Tibial artery (tissue), 4 donors: ENCODE measurements at regions not wholly inside any gene's neighbourhood (a gene's known extent, or its start where the extent isn't known, plus 50 kb on each side); places are given as distances from the start of the nearest gene placed in this dataset.

Experiments
- DNase-seq, 2 donors: peaks; one replicate each; pipeline ENCODE4 v3.0.0-alpha.2; 2019
- H3K27ac ChIP-seq, 2 donors: fragments of 200-600 bp; sonication (generic) in 1 of 2; 1 replicate in 1 of 2; 2 replicates in 1 of 2; pipeline ENCODE4 v1.5.1; 2018 to 2019; ENCODE audit warnings: mild to moderate bottlenecking in 1 of 2
- H3K27me3 ChIP-seq, 2 donors: fragments of 200-600 bp; sonication (generic) in 1 of 2; one replicate each; pipeline versions ENCODE4 v1.5.1 to v1.6.0; 2016 to 2019
- H3K36me3 ChIP-seq, 3 donors: fragments of 200-600 bp; sonication (generic) in 2 of 3; one replicate each; pipeline ENCODE4 v1.5.1; 2016 to 2019; ENCODE audit warnings: mild to moderate bottlenecking in 2 of 3
- H3K4me1 ChIP-seq, 4 donors: fragments of 200-600 bp; sonication (generic) in 2 of 4; 1 replicate in 3 of 4; 2 replicates in 1 of 4; pipeline ENCODE4 v1.5.1; 2016 to 2019
- H3K4me3 ChIP-seq, 2 donors: fragments of 200-600 bp; sonication (generic) in 1 of 2; 1 replicate in 1 of 2; 2 replicates in 1 of 2; pipeline ENCODE4 v1.5.1; 2018 to 2019; ENCODE audit warnings: mild to moderate bottlenecking in 2 of 2
- H3K9me3 ChIP-seq, 3 donors: fragments of 200-600 bp; sonication (generic) in 1 of 3; one replicate each; pipeline ENCODE4 v1.5.1; 2016 to 2019
- intact Hi-C: fragments of 100-400 bp; cut with DNase I; formaldehyde crosslinking; loops from one replicate; pipeline ENCODE4 v1.15.0; 2023; ENCODE audit warnings: low total_unique reads
- TF ChIP-seq, protein P1 (sequence below), 2 experiments: fragments of 200-600 bp in 1 of 2; fragments of 450-650 bp in 1 of 2; IDR thresholded peaks; one replicate each; pipeline ENCODE4 v1.5.1; 2017 to 2019; ENCODE audit warnings: antibody characterized with exemption in 2 of 2, mild to moderate bottlenecking in 1 of 2, moderate library complexity in 1 of 2

DNA sequence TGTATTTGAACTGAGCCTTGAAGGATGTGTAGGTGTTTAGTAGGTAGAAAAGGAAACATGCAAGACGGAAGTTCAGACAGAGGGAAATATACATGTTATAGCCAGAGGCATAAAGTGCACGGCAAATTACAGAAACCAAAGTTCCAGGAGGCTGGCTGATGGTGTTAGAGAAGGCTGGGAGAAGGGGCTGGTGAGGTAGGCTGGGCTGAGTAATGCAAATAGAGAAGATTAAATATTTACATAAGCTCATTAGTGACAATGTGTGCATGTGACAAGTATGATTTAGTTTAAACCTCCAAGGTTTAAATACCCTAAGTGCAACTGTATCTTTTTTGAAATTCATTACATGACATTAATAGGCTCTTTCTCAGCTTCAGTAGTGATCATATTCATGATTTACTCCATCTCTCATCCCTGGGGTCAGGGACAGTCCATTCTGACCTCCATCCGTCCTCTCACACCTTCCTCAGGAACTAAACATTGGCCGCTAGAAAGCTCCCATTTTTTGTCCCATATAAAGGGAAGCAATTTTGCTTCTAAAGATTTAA lies 399.8 kb upstream of the SALL1 start:
- TF ChIP-seq, protein P1, sequence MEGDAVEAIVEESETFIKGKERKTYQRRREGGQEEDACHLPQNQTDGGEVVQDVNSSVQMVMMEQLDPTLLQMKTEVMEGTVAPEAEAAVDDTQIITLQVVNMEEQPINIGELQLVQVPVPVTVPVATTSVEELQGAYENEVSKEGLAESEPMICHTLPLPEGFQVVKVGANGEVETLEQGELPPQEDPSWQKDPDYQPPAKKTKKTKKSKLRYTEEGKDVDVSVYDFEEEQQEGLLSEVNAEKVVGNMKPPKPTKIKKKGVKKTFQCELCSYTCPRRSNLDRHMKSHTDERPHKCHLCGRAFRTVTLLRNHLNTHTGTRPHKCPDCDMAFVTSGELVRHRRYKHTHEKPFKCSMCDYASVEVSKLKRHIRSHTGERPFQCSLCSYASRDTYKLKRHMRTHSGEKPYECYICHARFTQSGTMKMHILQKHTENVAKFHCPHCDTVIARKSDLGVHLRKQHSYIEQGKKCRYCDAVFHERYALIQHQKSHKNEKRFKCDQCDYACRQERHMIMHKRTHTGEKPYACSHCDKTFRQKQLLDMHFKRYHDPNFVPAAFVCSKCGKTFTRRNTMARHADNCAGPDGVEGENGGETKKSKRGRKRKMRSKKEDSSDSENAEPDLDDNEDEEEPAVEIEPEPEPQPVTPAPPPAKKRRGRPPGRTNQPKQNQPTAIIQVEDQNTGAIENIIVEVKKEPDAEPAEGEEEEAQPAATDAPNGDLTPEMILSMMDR (IDR thresholded peaks at IDR 0.05): no peak
- Histone ChIP-seq H3K4me3 (no peak overlapping the region), H3K27ac (no peak overlapping the region), H3K9me3 (no peaks in the 10 kb centered on the region), H3K36me3 (no peaks in the 10 kb centered on the region), H3K27me3 (no peaks in the 10 kb centered on the region), H3K4me1 (no peaks in the 10 kb centered on the region)
- DNase-seq: no peak
- intact Hi-C loops: no loop called here

DNA sequence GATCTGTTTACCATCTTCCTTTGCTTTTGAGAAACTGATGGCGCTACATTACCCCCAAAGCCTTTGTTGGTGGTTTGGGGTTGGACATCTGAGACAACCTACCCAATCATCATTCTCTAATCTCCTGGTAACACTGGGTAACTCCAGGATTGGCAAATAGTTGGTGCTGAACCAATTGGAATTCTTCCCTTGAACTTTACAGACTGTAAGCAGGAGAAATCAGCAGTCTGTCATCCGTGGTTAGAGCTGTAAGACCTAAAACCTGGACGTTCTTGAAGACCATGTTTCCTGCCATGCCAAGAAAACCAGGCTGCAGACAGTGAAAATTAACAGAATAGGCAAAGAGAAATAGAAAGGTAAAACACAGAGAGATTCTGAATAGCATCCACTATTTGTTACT lies 398.8 kb upstream of the SALL1 start:
- Histone ChIP-seq H3K9me3 (no peaks in the 10 kb centered on the region), H3K4me3 (no peak overlapping the region), H3K4me1 (no peaks in the 10 kb centered on the region), H3K36me3 (no peaks in the 10 kb centered on the region), H3K27me3 (no peaks in the 10 kb centered on the region), H3K27ac (no peak overlapping the region)
- TF ChIP-seq, protein P1 (IDR thresholded peaks at IDR 0.05): no peak
- intact Hi-C loops: loop anchor here (5.0 kb wide), 1 partner anchor 37 kb away; no protein-coding TSS in a partner anchor
- DNase-seq: no peak

DNA sequence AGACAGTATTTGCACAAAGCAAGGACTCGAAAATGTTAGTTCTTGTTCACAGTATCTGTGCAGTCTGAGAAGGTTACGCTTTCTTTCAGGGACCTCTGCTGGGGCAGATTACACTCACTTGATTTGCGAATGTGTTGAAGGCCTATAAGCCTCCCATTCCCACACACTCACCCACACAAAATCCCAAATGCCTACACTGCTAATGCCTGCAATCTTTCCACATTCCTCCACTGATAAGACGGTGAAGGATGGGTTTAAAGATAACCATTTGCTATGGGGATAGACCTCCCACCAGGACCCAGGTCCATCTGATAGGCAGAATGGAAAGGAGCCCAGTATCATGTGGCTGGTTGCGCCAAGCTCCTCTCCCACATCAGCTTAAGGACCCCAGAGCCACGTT lies 394.9 kb upstream of the SALL1 start:
- H3K4me3 ChIP-seq: no peak overlapping the region
- H3K36me3 ChIP-seq: no peaks in the 10 kb centered on the region
- H3K4me1 ChIP-seq: no peaks in the 10 kb centered on the region
- TF ChIP-seq, protein P1 (IDR thresholded peaks at IDR 0.05): no peak
- no peaks in the 10 kb centered on the region for H3K27me3 ChIP-seq
- no peak overlapping the region for H3K27ac ChIP-seq
- intact Hi-C loops: loop anchor here (5.0 kb wide), 1 partner anchor 41 kb away; no protein-coding TSS in a partner anchor
- no peaks in the 10 kb centered on the region for H3K9me3 ChIP-seq
- no peak for DNase-seq

DNA sequence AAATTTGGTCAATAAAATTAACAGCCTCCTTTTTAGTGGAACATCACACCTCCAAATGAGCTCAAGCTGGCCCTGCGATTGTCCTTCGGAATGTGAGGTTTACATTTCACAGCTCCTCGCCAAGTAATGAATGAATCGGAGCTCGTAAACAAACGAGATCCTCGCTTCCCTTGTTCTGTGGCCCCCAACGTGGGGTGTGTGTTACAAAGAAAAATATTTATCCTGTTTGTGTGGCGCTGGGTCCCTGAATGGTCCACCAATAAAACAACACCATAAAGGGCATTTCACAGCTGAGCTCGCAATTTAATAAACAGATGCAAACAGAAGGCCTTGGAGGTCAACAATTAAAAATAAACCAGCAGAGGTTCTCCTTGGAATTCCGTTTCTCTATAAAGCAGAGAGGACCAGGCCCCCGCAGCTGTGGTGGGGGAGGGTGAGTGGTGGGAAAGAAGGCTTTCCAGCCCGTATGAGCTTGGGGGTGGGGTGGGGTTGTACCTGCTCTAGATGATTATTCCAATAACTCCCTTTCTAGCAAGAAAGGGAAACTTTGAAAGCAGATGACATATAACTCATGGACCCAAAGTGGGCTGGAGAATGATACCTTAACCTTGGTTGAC lies 393.9 kb upstream of the SALL1 start:
- Histone ChIP-seq H3K4me1 (no peaks in the 10 kb centered on the region), H3K27me3 (no peaks in the 10 kb centered on the region), H3K27ac (no peak overlapping the region), H3K4me3 (no peak overlapping the region), H3K9me3 (no peaks in the 10 kb centered on the region), H3K36me3 (no peaks in the 10 kb centered on the region)
- TF ChIP-seq, protein P1 (IDR thresholded peaks at IDR 0.05): no peak
- DNase-seq: no peak
- intact Hi-C loops: loop anchor here (5.0 kb wide), 1 partner anchor 42 kb away; no protein-coding TSS in a partner anchor

DNA sequence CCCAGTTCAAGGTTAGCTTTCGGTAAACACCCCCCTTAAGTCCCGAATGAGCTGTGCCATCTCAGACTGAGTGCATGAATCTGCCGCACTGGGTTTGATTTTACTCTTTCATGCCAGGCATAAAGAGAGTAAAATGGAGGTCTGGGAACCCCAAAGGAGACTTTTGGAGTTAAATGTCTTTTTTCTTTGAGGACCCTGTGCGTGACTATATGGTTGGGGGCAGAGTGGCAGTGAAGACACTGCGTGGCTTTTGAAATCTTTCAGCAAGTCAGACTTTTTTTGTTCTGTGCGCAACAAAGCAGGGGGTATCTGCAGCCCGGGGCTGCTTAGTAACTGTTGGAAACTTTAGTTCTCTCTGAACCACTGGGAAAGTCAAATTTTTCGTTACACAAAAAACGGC lies 392.9 kb upstream of the SALL1 start:
- Histone ChIP-seq H3K36me3 (no peaks in the 10 kb centered on the region), H3K27ac (no peak overlapping the region), H3K4me1 (no peaks in the 10 kb centered on the region), H3K9me3 (no peaks in the 10 kb centered on the region), H3K4me3 (no peak overlapping the region), H3K27me3 (no peaks in the 10 kb centered on the region)
- DNase-seq: no peak
- intact Hi-C loops: no loop called here
- TF ChIP-seq, protein P1 (IDR thresholded peaks at IDR 0.05): no peak
